ENCODE measurements at regions not wholly inside any gene's neighbourhood (a gene's known extent, or its start where the extent isn't known, plus 50 kb on each side); places are given as distances from the start of the nearest gene placed in this dataset.

DNA sequence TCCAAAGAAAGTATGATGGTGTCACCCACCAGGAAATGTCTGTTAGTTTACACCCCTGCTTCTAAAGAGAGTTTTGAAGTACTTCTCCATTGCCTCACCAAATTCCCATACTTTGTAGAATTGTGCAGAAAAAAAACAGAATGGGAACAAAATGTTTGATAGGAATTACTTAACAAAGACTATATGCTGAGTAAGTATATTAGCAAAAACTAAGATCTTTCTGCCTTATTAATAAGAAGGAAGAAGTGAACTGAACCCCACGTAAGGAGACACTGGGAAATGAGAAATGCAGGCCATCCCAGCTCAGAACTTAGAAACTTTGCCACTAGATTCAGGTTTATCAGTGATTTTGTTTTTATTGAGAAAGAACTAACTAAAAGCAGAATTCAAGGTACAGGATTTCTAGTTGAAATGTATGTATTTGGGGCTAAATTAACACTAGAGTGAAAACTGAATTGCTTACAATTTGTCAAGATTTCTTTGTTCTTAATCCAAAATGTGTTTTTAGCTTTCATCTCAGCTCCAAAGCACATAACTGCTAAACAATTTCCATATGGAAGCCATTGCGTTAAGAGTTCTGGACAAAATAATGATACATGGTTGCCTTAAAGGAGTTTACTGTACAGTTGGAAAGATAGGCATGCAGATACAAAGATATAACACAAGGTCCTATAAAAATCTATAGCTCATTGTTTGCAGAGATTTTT lies 102.7 kb upstream of the BMP5 start:
- H3K36me3 Mint-ChIP-seq, result no peaks in the 10 kb centered on the region
- H3K4me3 Mint-ChIP-seq, result no peak overlapping the region
- no CpG with 5 or more reads among the region's 2 CpGs for WGBS (ENCODE audit: insufficient coverage)
- no peak overlapping the region for H3K4me3 ChIP-seq (ENCODE audit: control insufficient read depth in 1 of 2, extremely low read depth in 1 of 2, low read length in 1 of 2)
- DNase-seq (no peak), ATAC-seq (replicated peaks in 1 of 4) (no peak)
- no peaks in the 10 kb centered on the region for H3K36me3 ChIP-seq (ENCODE audit: control insufficient read depth in 2 of 2, extremely low read depth in 1 of 2, insufficient read depth in 1 of 2, low read length in 1 of 2)
- ChIA-PET POLR2A (no interaction called here), CTCF (no interaction called here)
- no peaks in the 10 kb centered on the region for H3K4me1 ChIP-seq (ENCODE audit: control insufficient read depth in 1 of 2, extremely low read depth in 1 of 2, insufficient read depth in 2 of 2, low read length in 2 of 2)
- no peak overlapping the region for H3K27ac ChIP-seq (ENCODE audit: low read length)
- no peaks in the 10 kb centered on the region for H3K27me3 ChIP-seq (replicated peaks in 1 of 2; ENCODE audit: control insufficient read depth in 2 of 2, extremely low read depth in 1 of 2, insufficient read depth in 2 of 2, low read length in 1 of 2)
- no peaks in the 10 kb centered on the region for H3K27me3 Mint-ChIP-seq
- peaks cover 0 to 2% (median under 1%) of the 10 kb centered on the region in 3 donors for H3K9me3 Mint-ChIP-seq
- H3K9me3 ChIP-seq, result no peaks in the 10 kb centered on the region
- no peak overlapping the region for H3K27ac Mint-ChIP-seq
- H3K4me1 Mint-ChIP-seq, result no peaks in the 10 kb centered on the region

GRCh38 chr6:55974688-55975087 lies 99.3 kb upstream of the BMP5 start:
- Histone ChIP-seq H3K27me3 (replicated peaks in 1 of 2; ENCODE audit: control insufficient read depth in 2 of 2, extremely low read depth in 1 of 2, insufficient read depth in 2 of 2, low read length in 1 of 2) (no peaks in the 10 kb centered on the region), H3K9me3 (no peaks in the 10 kb centered on the region), H3K4me3 (ENCODE audit: control insufficient read depth in 1 of 2, extremely low read depth in 1 of 2, low read length in 1 of 2) (no peak overlapping the region), H3K36me3 (ENCODE audit: control insufficient read depth in 2 of 2, extremely low read depth in 1 of 2, insufficient read depth in 1 of 2, low read length in 1 of 2) (no peaks in the 10 kb centered on the region), H3K27ac (ENCODE audit: low read length) (no peak overlapping the region), H3K4me1 (ENCODE audit: control insufficient read depth in 1 of 2, extremely low read depth in 1 of 2, insufficient read depth in 2 of 2, low read length in 2 of 2) (no peaks in the 10 kb centered on the region)
- no peak for ATAC-seq (replicated peaks in 1 of 4)
- no peak for DNase-seq
- no peak overlapping the region for H3K27ac Mint-ChIP-seq
- no peaks in the 10 kb centered on the region for H3K36me3 Mint-ChIP-seq
- WGBS (ENCODE audit: insufficient coverage), result no CpG with 5 or more reads among the region's 1 CpG
- no peaks in the 10 kb centered on the region for H3K27me3 Mint-ChIP-seq
- no peaks in the 10 kb centered on the region for H3K4me1 Mint-ChIP-seq
- H3K9me3 Mint-ChIP-seq, result peaks cover 0 to 1% (median 0%) of the 10 kb centered on the region in 3 donors
- no peak overlapping the region for H3K4me3 Mint-ChIP-seq
- POLR2A ChIA-PET, result no interaction called here
- CTCF ChIA-PET, result no interaction called here

- peaks cover 0 to 7% (median 4%) of the 10 kb centered on the region in 3 donors for H3K9me3 Mint-ChIP-seq
- Histone ChIP-seq H3K4me3 (ENCODE audit: control insufficient read depth in 1 of 2, extremely low read depth in 1 of 2, low read length in 1 of 2) (no peak overlapping the region), H3K27ac (ENCODE audit: low read length) (no peak overlapping the region), H3K4me1 (ENCODE audit: control insufficient read depth in 1 of 2, extremely low read depth in 1 of 2, insufficient read depth in 2 of 2, low read length in 2 of 2) (no peaks in the 10 kb centered on the region), H3K9me3 (no peaks in the 10 kb centered on the region), H3K27me3 (replicated peaks in 1 of 2; ENCODE audit: control insufficient read depth in 2 of 2, extremely low read depth in 1 of 2, insufficient read depth in 2 of 2, low read length in 1 of 2) (no peaks in the 10 kb centered on the region), H3K36me3 (ENCODE audit: control insufficient read depth in 2 of 2, extremely low read depth in 1 of 2, insufficient read depth in 1 of 2, low read length in 1 of 2) (no peaks in the 10 kb centered on the region)
- no CpG with 5 or more reads among the region's 1 CpG for WGBS (ENCODE audit: insufficient coverage)
- ATAC-seq (replicated peaks in 1 of 4) (no peak), DNase-seq (no peak)
- ChIA-PET POLR2A (no interaction called here), CTCF (no interaction called here)
- H3K27me3 Mint-ChIP-seq, result no peaks in the 10 kb centered on the region
- no peaks in the 10 kb centered on the region for H3K36me3 Mint-ChIP-seq
- H3K27ac Mint-ChIP-seq, result no peak overlapping the region
- no peaks in the 10 kb centered on the region for H3K4me1 Mint-ChIP-seq
- no peak overlapping the region for H3K4me3 Mint-ChIP-seq
These were observed 96.7 kb upstream of the BMP5 start for GRCh38 chr6:55972091-55972490.

DNA sequence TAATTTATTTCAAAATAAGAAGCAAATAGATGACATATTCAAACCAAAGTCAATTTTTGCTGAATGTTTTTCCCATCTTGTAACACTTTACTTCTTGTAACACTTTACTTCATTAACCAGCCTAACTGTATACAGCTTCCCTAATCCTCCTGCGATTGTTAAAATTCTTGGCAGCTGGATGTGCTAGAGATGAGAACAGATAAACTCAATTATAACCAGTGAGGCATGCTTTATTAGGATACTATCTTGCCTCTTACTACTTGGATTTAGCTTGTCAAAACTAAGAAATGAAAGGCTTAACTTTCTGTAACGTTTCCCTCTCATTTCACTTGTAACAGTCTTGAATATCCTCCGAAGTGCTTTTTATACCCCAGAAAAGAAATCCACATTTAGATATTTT lies 94.1 kb upstream of the BMP5 start:
- Mint-ChIP-seq H3K4me3 (no peak overlapping the region), H3K36me3 (no peaks in the 10 kb centered on the region), H3K4me1 (no peaks in the 10 kb centered on the region), H3K27ac (no peak overlapping the region), H3K27me3 (no peaks in the 10 kb centered on the region), H3K9me3 (peaks cover 0 to 7% (median 4%) of the 10 kb centered on the region in 3 donors)
- Histone ChIP-seq H3K4me3 (ENCODE audit: control insufficient read depth in 1 of 2, extremely low read depth in 1 of 2, low read length in 1 of 2) (no peak overlapping the region), H3K9me3 (no peaks in the 10 kb centered on the region), H3K27me3 (replicated peaks in 1 of 2; ENCODE audit: control insufficient read depth in 2 of 2, extremely low read depth in 1 of 2, insufficient read depth in 2 of 2, low read length in 1 of 2) (no peaks in the 10 kb centered on the region), H3K4me1 (ENCODE audit: control insufficient read depth in 1 of 2, extremely low read depth in 1 of 2, insufficient read depth in 2 of 2, low read length in 2 of 2) (no peaks in the 10 kb centered on the region), H3K27ac (ENCODE audit: low read length) (no peak overlapping the region), H3K36me3 (ENCODE audit: control insufficient read depth in 2 of 2, extremely low read depth in 1 of 2, insufficient read depth in 1 of 2, low read length in 1 of 2) (no peaks in the 10 kb centered on the region)
- CTCF ChIA-PET, result no interaction called here
- POLR2A ChIA-PET, result no interaction called here
- WGBS (ENCODE audit: insufficient coverage), result no CpG with 5 or more reads among the region's 3 CpGs
- no peak for ATAC-seq (replicated peaks in 1 of 4)
- no peak for DNase-seq

- Histone ChIP-seq H3K4me1 (ENCODE audit: control insufficient read depth in 1 of 2, extremely low read depth in 1 of 2, insufficient read depth in 2 of 2, low read length in 2 of 2) (no peaks in the 10 kb centered on the region), H3K4me3 (ENCODE audit: control insufficient read depth in 1 of 2, extremely low read depth in 1 of 2, low read length in 1 of 2) (no peak overlapping the region), H3K27me3 (replicated peaks in 1 of 2; ENCODE audit: control insufficient read depth in 2 of 2, extremely low read depth in 1 of 2, insufficient read depth in 2 of 2, low read length in 1 of 2) (no peaks in the 10 kb centered on the region), H3K9me3 (no peaks in the 10 kb centered on the region), H3K27ac (ENCODE audit: low read length) (no peak overlapping the region), H3K36me3 (ENCODE audit: control insufficient read depth in 2 of 2, extremely low read depth in 1 of 2, insufficient read depth in 1 of 2, low read length in 1 of 2) (no peaks in the 10 kb centered on the region)
- Mint-ChIP-seq H3K27me3 (no peaks in the 10 kb centered on the region), H3K9me3 (peaks cover 0 to 7% (median 4%) of the 10 kb centered on the region in 3 donors), H3K4me1 (no peaks in the 10 kb centered on the region), H3K36me3 (no peaks in the 10 kb centered on the region), H3K4me3 (no peak overlapping the region), H3K27ac (no peak overlapping the region)
- POLR2A ChIA-PET, result no interaction called here
- ATAC-seq (replicated peaks in 1 of 4) (no peak), DNase-seq (no peak)
- CTCF ChIA-PET, result no interaction called here
These were observed 93.5 kb upstream of the BMP5 start for GRCh38 chr6:55968926-55969325.

GRCh38 chr6:55964136-55964535 lies 88.7 kb upstream of the BMP5 start:
- POLR2A ChIA-PET, result no interaction called here
- no peak for ATAC-seq (replicated peaks in 1 of 4)

GRCh38 chr6:55963301-55963700 lies 87.9 kb upstream of the BMP5 start:
- POLR2A ChIA-PET, result no interaction called here
- Mint-ChIP-seq H3K27me3 (no peaks in the 10 kb centered on the region), H3K4me3 (no peak overlapping the region)

More at GRCh38 chr6:55964136-55964535, 88.7 kb upstream of the BMP5 start:
- Mint-ChIP-seq H3K27ac (no peak overlapping the region), H3K4me3 (no peak overlapping the region), H3K27me3 (no peaks in the 10 kb centered on the region), H3K4me1 (no peaks in the 10 kb centered on the region), H3K9me3 (peaks cover 0 to 7% (median 4%) of the 10 kb centered on the region in 3 donors), H3K36me3 (no peaks in the 10 kb centered on the region)
- Histone ChIP-seq H3K4me1 (ENCODE audit: control insufficient read depth in 1 of 2, extremely low read depth in 1 of 2, insufficient read depth in 2 of 2, low read length in 2 of 2) (no peaks in the 10 kb centered on the region), H3K27me3 (replicated peaks in 1 of 2; ENCODE audit: control insufficient read depth in 2 of 2, extremely low read depth in 1 of 2, insufficient read depth in 2 of 2, low read length in 1 of 2) (no peaks in the 10 kb centered on the region), H3K4me3 (ENCODE audit: control insufficient read depth in 1 of 2, extremely low read depth in 1 of 2, low read length in 1 of 2) (no peak overlapping the region), H3K36me3 (ENCODE audit: control insufficient read depth in 2 of 2, extremely low read depth in 1 of 2, insufficient read depth in 1 of 2, low read length in 1 of 2) (no peaks in the 10 kb centered on the region), H3K27ac (ENCODE audit: low read length) (no peak overlapping the region), H3K9me3 (no peaks in the 10 kb centered on the region)
- 100% methylated on average over 1 of the region's 1 CpG for WGBS (ENCODE audit: insufficient coverage)
- no peak for DNase-seq
- CTCF ChIA-PET, result no interaction called here

More at GRCh38 chr6:55963301-55963700, 87.9 kb upstream of the BMP5 start:
- DNase-seq, result no peak
- no peaks in the 10 kb centered on the region for H3K27me3 ChIP-seq (replicated peaks in 1 of 2; ENCODE audit: control insufficient read depth in 2 of 2, extremely low read depth in 1 of 2, insufficient read depth in 2 of 2, low read length in 1 of 2)
- no peak for ATAC-seq (replicated peaks in 1 of 4)
- CTCF ChIA-PET, result no interaction called here
- WGBS (ENCODE audit: insufficient coverage), result 93% methylated on average over 2 of the region's 3 CpGs
- Mint-ChIP-seq H3K4me1 (no peaks in the 10 kb centered on the region), H3K27ac (no peak overlapping the region), H3K9me3 (peaks cover 0 to 7% (median 2%) of the 10 kb centered on the region in 3 donors), H3K36me3 (no peaks in the 10 kb centered on the region)
- H3K4me3 ChIP-seq (ENCODE audit: control insufficient read depth in 1 of 2, extremely low read depth in 1 of 2, low read length in 1 of 2), result no peak overlapping the region
- H3K4me1 ChIP-seq (ENCODE audit: control insufficient read depth in 1 of 2, extremely low read depth in 1 of 2, insufficient read depth in 2 of 2, low read length in 2 of 2), result no peaks in the 10 kb centered on the region
- no peaks in the 10 kb centered on the region for H3K36me3 ChIP-seq (ENCODE audit: control insufficient read depth in 2 of 2, extremely low read depth in 1 of 2, insufficient read depth in 1 of 2, low read length in 1 of 2)
- no peak overlapping the region for H3K27ac ChIP-seq (ENCODE audit: low read length)
- no peaks in the 10 kb centered on the region for H3K9me3 ChIP-seq

All from T-cell (primary cell).